ENCODE measurements at regions not wholly inside any gene's neighbourhood (a gene's known extent, or its start where the extent isn't known, plus 50 kb on each side); places are given as distances from the start of the nearest gene placed in this dataset.

GRCh38 chr10:80000541-80000940 lies 51.6 kb upstream of the SFTPD start:
- TF ChIP-seq TAF1 (IDR thresholded peaks at IDR 0.05; ENCODE audit: borderline replicate concordance, low read depth, low read length) (no peak), RFX5 (IDR thresholded peaks at IDR 0.05; ENCODE audit: low read length) (no peak), SMC3 (IDR thresholded peaks at IDR 0.05; ENCODE audit: low read depth, low read length) (no peak), EZH2phosphoT487 (IDR thresholded peaks at IDR 0.05; ENCODE audit: borderline replicate concordance, low read depth) (no peak), RAD21 (IDR thresholded peaks at IDR 0.05; ENCODE audit: low read length) (no peak), FOXJ3 (CRISPR knock-in tag; IDR thresholded peaks at IDR 0.05) (no peak), RXRA (IDR thresholded peaks at IDR 0.05; ENCODE audit: borderline replicate concordance, low read depth) (no peak), GATA2 (CRISPR knock-in tag; IDR thresholded peaks at IDR 0.05) (no peak), FOSL2 (IDR thresholded peaks at IDR 0.05; ENCODE audit: borderline replicate concordance, low read depth) (no peak)
- TF ChIP-seq, protein P1, sequence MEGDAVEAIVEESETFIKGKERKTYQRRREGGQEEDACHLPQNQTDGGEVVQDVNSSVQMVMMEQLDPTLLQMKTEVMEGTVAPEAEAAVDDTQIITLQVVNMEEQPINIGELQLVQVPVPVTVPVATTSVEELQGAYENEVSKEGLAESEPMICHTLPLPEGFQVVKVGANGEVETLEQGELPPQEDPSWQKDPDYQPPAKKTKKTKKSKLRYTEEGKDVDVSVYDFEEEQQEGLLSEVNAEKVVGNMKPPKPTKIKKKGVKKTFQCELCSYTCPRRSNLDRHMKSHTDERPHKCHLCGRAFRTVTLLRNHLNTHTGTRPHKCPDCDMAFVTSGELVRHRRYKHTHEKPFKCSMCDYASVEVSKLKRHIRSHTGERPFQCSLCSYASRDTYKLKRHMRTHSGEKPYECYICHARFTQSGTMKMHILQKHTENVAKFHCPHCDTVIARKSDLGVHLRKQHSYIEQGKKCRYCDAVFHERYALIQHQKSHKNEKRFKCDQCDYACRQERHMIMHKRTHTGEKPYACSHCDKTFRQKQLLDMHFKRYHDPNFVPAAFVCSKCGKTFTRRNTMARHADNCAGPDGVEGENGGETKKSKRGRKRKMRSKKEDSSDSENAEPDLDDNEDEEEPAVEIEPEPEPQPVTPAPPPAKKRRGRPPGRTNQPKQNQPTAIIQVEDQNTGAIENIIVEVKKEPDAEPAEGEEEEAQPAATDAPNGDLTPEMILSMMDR (IDR thresholded peaks at IDR 0.05), result no peak
- TF ChIP-seq, protein P2, sequence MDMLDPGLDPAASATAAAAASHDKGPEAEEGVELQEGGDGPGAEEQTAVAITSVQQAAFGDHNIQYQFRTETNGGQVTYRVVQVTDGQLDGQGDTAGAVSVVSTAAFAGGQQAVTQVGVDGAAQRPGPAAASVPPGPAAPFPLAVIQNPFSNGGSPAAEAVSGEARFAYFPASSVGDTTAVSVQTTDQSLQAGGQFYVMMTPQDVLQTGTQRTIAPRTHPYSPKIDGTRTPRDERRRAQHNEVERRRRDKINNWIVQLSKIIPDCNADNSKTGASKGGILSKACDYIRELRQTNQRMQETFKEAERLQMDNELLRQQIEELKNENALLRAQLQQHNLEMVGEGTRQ (IDR thresholded peaks at IDR 0.05; ENCODE audit: borderline replicate concordance, low read depth, low read length), result no peak
- TF ChIP-seq, protein P3, sequence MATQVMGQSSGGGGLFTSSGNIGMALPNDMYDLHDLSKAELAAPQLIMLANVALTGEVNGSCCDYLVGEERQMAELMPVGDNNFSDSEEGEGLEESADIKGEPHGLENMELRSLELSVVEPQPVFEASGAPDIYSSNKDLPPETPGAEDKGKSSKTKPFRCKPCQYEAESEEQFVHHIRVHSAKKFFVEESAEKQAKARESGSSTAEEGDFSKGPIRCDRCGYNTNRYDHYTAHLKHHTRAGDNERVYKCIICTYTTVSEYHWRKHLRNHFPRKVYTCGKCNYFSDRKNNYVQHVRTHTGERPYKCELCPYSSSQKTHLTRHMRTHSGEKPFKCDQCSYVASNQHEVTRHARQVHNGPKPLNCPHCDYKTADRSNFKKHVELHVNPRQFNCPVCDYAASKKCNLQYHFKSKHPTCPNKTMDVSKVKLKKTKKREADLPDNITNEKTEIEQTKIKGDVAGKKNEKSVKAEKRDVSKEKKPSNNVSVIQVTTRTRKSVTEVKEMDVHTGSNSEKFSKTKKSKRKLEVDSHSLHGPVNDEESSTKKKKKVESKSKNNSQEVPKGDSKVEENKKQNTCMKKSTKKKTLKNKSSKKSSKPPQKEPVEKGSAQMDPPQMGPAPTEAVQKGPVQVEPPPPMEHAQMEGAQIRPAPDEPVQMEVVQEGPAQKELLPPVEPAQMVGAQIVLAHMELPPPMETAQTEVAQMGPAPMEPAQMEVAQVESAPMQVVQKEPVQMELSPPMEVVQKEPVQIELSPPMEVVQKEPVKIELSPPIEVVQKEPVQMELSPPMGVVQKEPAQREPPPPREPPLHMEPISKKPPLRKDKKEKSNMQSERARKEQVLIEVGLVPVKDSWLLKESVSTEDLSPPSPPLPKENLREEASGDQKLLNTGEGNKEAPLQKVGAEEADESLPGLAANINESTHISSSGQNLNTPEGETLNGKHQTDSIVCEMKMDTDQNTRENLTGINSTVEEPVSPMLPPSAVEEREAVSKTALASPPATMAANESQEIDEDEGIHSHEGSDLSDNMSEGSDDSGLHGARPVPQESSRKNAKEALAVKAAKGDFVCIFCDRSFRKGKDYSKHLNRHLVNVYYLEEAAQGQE (IDR thresholded peaks at IDR 0.05; ENCODE audit: low read depth, low read length), result no peak

Measured in SK-N-SH (cell line).